Breast epithelium (tissue), 3 donors: ENCODE measurements at regions not wholly inside any gene's neighbourhood (a gene's known extent, or its start where the extent isn't known, plus 50 kb on each side); places are given as distances from the start of the nearest gene placed in this dataset.

ENCODE experiments used
- CTCF ChIP-seq, 3 donors: fragments of 450-650 bp; IDR thresholded peaks; one replicate each; pipeline ENCODE4 v1.5.1; 2016 to 2017; ENCODE audit warnings: antibody characterized with exemption in 3 of 3, mild to moderate bottlenecking in 3 of 3, moderate library complexity in 3 of 3
- POLR2A ChIP-seq: fragments of 450-650 bp; IDR thresholded peaks from one replicate; pipeline ENCODE4 v1.6.1; 2016; ENCODE audit warnings: antibody characterized with exemption, mild to moderate bottlenecking, moderate library complexity
- POLR2AphosphoS5 ChIP-seq, 3 donors: sonication (generic); formaldehyde crosslinking; IDR thresholded peaks; one replicate each; pipeline ENCODE4 v1.6.1; 2017; ENCODE audit warnings: antibody characterized with exemption in 3 of 3

- TF ChIP-seq CTCF (IDR thresholded peaks at IDR 0.05) (no peak), POLR2A (no peak), POLR2AphosphoS5 (IDR thresholded peaks at IDR 0.05) (no peak)
These were observed 155.9 kb upstream of the IRX5 start for GRCh38 chr16:54774768-54775167.
